ENCODE measurements at regions not wholly inside any gene's neighbourhood (a gene's known extent, or its start where the extent isn't known, plus 50 kb on each side); places are given as distances from the start of the nearest gene placed in this dataset.

DNA sequence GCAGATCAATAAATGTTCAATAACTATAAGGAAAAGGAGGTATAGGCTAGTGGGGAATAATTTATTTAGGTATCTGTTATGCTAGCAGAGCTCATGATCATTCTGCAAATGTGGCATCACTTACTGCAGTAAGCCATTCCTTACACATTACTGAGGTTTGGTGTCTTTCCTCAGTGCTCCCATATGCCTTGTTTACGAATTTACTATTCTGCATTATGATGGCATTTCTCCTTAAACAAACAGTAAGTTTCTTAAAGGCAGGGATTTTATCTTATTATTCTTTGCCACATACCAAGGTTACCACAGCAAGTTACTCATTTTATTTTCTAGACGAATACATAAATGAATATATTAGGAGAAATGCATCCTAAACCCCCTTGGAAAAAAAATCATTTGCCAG is 88.4 kb downstream of the DSEL start:
- TF ChIP-seq, protein P1, sequence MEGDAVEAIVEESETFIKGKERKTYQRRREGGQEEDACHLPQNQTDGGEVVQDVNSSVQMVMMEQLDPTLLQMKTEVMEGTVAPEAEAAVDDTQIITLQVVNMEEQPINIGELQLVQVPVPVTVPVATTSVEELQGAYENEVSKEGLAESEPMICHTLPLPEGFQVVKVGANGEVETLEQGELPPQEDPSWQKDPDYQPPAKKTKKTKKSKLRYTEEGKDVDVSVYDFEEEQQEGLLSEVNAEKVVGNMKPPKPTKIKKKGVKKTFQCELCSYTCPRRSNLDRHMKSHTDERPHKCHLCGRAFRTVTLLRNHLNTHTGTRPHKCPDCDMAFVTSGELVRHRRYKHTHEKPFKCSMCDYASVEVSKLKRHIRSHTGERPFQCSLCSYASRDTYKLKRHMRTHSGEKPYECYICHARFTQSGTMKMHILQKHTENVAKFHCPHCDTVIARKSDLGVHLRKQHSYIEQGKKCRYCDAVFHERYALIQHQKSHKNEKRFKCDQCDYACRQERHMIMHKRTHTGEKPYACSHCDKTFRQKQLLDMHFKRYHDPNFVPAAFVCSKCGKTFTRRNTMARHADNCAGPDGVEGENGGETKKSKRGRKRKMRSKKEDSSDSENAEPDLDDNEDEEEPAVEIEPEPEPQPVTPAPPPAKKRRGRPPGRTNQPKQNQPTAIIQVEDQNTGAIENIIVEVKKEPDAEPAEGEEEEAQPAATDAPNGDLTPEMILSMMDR (IDR thresholded peaks at IDR 0.05; ENCODE audit: extremely low read depth, insufficient read depth, missing control alignments): no peak
- in situ Hi-C loops (cut with MboI; ENCODE audit: low pct_unique_long_range_greater_than_20kb, low sequenced_read_pairs, unreplicated experiment): no loop called here
- DNase-seq (ENCODE audit: low spot score): no peak

DNA sequence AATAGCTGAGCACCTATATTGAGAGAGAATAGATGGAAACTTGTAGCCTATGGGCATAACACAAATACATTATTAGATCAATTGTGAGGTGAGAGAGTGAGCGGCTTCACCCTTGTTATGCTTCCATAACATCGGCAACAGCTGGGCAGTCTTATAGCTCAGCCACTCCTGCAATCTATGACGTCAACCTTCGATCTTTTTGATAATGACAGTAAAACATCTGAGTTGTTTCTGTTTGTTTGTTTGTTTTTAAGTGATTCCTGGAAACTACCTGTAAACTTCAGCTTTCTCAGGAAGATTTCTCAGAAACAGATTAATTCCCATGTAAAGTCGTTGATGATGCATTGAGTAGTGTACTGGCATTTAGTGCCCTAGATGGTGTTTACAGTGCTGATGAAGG is 90.0 kb downstream of the DSEL start:
- in situ Hi-C loops (cut with MboI; ENCODE audit: low pct_unique_long_range_greater_than_20kb, low sequenced_read_pairs, unreplicated experiment): no loop called here
- TF ChIP-seq, protein P1 (IDR thresholded peaks at IDR 0.05; ENCODE audit: extremely low read depth, insufficient read depth, missing control alignments): no peak
- no peak for DNase-seq (ENCODE audit: low spot score)

- in situ Hi-C loops (cut with MboI; ENCODE audit: low pct_unique_long_range_greater_than_20kb, low sequenced_read_pairs, unreplicated experiment): no loop called here
- DNase-seq (ENCODE audit: low spot score): no peak
- TF ChIP-seq, protein P1 (IDR thresholded peaks at IDR 0.05; ENCODE audit: extremely low read depth, insufficient read depth, missing control alignments): no peak
Observed at GRCh38 chr18:67425672-67426071, 90.8 kb downstream of the DSEL start.

- in situ Hi-C loops (cut with MboI; ENCODE audit: low pct_unique_long_range_greater_than_20kb, low sequenced_read_pairs, unreplicated experiment): no loop called here
- TF ChIP-seq, protein P1 (IDR thresholded peaks at IDR 0.05; ENCODE audit: extremely low read depth, insufficient read depth, missing control alignments): no peak
- DNase-seq (ENCODE audit: low spot score): no peak
Observed at GRCh38 chr18:67421651-67422050, 94.9 kb downstream of the DSEL start.

DNA sequence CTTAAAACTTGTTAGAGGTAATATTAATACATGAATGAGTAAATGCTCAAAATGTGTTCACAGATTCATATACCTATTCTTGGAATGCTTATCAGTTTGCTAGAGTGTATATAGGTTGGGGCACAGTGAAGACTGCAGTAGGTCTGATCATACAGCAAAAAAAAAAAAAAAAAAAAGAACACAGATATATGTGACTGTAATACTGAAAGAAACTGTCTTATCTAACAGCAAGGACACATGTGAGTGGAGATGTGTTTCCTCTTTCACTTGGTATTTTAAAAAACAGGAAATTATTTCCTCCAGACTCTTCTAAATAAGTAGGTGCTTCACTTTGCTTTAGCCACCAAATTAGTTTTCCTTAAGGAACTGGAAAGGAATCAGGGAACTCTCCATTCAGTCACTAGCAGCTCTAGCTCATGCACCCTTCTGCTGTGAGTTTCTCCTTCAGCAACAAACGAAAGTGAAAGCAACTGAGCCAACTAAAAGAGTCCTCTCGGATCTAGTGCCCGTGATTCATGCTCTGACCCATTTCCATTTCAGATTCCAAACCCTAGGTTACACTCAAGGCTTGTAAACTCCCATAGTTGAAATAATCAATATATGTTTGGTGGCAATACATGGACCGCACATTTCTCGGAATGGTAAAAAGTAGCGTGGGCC is 98.5 kb downstream of the DSEL start:
- DNase-seq (ENCODE audit: low spot score): peak; percentile 21
- in situ Hi-C loops (cut with MboI; ENCODE audit: low pct_unique_long_range_greater_than_20kb, low sequenced_read_pairs, unreplicated experiment): no loop called here
- TF ChIP-seq, protein P1 (IDR thresholded peaks at IDR 0.05; ENCODE audit: extremely low read depth, insufficient read depth, missing control alignments): no peak

DNA sequence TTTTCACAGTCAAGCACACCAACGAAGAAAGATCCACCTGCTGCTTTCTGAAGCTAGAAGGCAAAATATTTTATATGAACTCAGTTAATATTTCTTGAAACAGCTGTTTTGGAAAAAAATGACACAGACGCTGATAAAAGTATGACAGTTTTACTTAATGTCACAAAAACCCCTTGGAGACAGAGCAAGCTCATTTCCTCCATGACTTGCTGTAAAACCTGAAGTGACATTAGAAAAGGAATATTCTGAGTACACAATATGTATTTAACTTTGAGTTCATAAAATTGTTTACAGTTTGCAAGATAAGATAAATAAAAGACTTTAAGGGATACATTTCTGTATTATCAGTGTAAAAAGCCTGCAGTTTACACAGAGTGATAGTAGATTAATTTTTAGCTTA is 105.4 kb downstream of the DSEL start:
- TF ChIP-seq, protein P1 (IDR thresholded peaks at IDR 0.05; ENCODE audit: extremely low read depth, insufficient read depth, missing control alignments): no peak
- in situ Hi-C loops (cut with MboI; ENCODE audit: low pct_unique_long_range_greater_than_20kb, low sequenced_read_pairs, unreplicated experiment): no loop called here
- no peak for DNase-seq (ENCODE audit: low spot score)

Data from GM13977 (cell line).